H1 (cell line): ENCODE measurements at regions not wholly inside any gene's neighbourhood (a gene's known extent, or its start where the extent isn't known, plus 50 kb on each side); places are given as distances from the start of the nearest gene placed in this dataset.

ENCODE experiments used
- CTCF ChIA-PET: fragments of 300-600 bp; sonication (Branson Sonifier 250); formaldehyde crosslinking; loops from one replicate; lab custom pipeline; 2021; ENCODE audit not compliant: partially characterized antibody; lab: Charles Lee
- POLR2A ChIA-PET: fragments of 300-600 bp; sonication (Branson Sonifier 250); formaldehyde crosslinking; loops from one replicate; lab custom pipeline; 2021; ENCODE audit warnings: inconsistent platforms; ENCODE audit not compliant: partially characterized antibody; lab: Charles Lee
- DNase-seq, 2 experiments: peaks; one replicate each; pipeline versions ENCODE4 v3.0.0 to v3.0.0-alpha.2; 2010 to 2022; ENCODE audit warnings: low spot score in 2 of 2, low read depth in 1 of 2, mixed read lengths in 1 of 2
- FAIRE-seq: peaks from 2 replicates; lab custom pipeline; 2011; peaks lifted over from hg19 to GRCh38; lab: Jason Lieb, UNC
- H2AFZ ChIP-seq: 2 replicates; pipeline ENCODE4 v1.8.1; 2012; ENCODE audit warnings: low read length, inconsistent platforms
- H2AK5ac ChIP-seq: 2 replicates; pipeline ENCODE4 v1.6.1; 2013; ENCODE audit warnings: low read depth, low read length
- H2BK120ac ChIP-seq: replicated peaks from 2 replicates; pipeline ENCODE3; 2013; ENCODE audit warnings: low read depth, low read length, inconsistent platforms
- H2BK12ac ChIP-seq: 2 replicates; pipeline ENCODE4 v1.6.1; 2013; ENCODE audit warnings: low read depth, low read length
- H2BK15ac ChIP-seq: 2 replicates; pipeline ENCODE4 v1.6.1; 2013; ENCODE audit warnings: low read length
- H2BK20ac ChIP-seq: 2 replicates; pipeline ENCODE4 v1.6.1; 2013; ENCODE audit warnings: low read length
- H2BK5ac ChIP-seq: 2 replicates; pipeline ENCODE4 v1.6.1; 2013; ENCODE audit warnings: low read depth, low read length
- H3K14ac ChIP-seq: 2 replicates; pipeline ENCODE4 v1.6.1; 2013; ENCODE audit warnings: inconsistent platforms; ENCODE audit not compliant: insufficient read length
- H3K18ac ChIP-seq: 2 replicates; pipeline ENCODE4 v1.6.1; 2013; ENCODE audit warnings: low read length; ENCODE audit errors: extremely low read depth
- H3K23ac ChIP-seq: 2 replicates; pipeline ENCODE4 v1.6.1; 2013; ENCODE audit warnings: inconsistent platforms; ENCODE audit not compliant: insufficient read length
- H3K23me2 ChIP-seq: 2 replicates; pipeline ENCODE4 v1.6.1; 2013; ENCODE audit warnings: low read depth, low read length
- H3K27ac ChIP-seq: 2 replicates; pipeline ENCODE4 v1.6.1; 2011; ENCODE audit warnings: low read depth, low read length, inconsistent platforms
- H3K27me3 ChIP-seq, 4 experiments: replicated peaks in 1 of 4; 1 replicate in 1 of 4; 2 replicates in 3 of 4; pipeline versions ENCODE4 v1.6.1 to v1.8.1; 2011 to 2013; ENCODE audit warnings: low read length in 3 of 4, mild to moderate bottlenecking in 3 of 4, inconsistent platforms in 2 of 4, mixed read lengths in 2 of 4, moderate library complexity in 1 of 4; ENCODE audit not compliant: control insufficient read depth in 3 of 4, insufficient read depth in 3 of 4; ENCODE audit errors: extremely low read depth in 1 of 4
- H3K36me3 ChIP-seq, 4 experiments: 2 replicates each; pipeline versions ENCODE4 v1.6.1 to v1.8.1; 2011 to 2013; ENCODE audit warnings: mild to moderate bottlenecking in 4 of 4, low read length in 3 of 4, moderate library complexity in 2 of 4, control low read depth in 1 of 4, inconsistent platforms in 1 of 4; ENCODE audit not compliant: insufficient read depth in 4 of 4, control insufficient read depth in 2 of 4
- H3K4ac ChIP-seq: replicated peaks from 2 replicates; pipeline ENCODE3; 2013; ENCODE audit warnings: low read length, low read depth, mixed read lengths, inconsistent platforms; ENCODE audit not compliant: insufficient read length
- H3K4me1 ChIP-seq, 4 experiments: replicated peaks in 1 of 4; 1 replicate in 1 of 4; 2 replicates in 3 of 4; pipeline versions ENCODE4 v1.6.1 to v1.8.1; 2011 to 2013; ENCODE audit warnings: low read length in 3 of 4, inconsistent platforms in 2 of 4, mixed read lengths in 1 of 4; ENCODE audit not compliant: insufficient read depth in 4 of 4, control insufficient read depth in 3 of 4
- H3K4me2 ChIP-seq, 2 experiments: 2 replicates each; pipeline versions ENCODE4 v1.6.1 to v1.8.1; 2011 to 2013; ENCODE audit warnings: low read depth in 2 of 2, low read length in 2 of 2, control low read depth in 1 of 2, inconsistent platforms in 1 of 2, mild to moderate bottlenecking in 1 of 2; ENCODE audit not compliant: insufficient read depth in 1 of 2
- H3K4me3 ChIP-seq, 4 experiments: fragments of 200-600, 300-600 bp in 1 of 4; sonication (generic), shearing (Covaris generic), sonication (Bioruptor Twin) in 1 of 4; 2 replicates each; pipeline versions ENCODE4 v1.5.1 to v1.8.1; 2011 to 2016; ENCODE audit warnings: low read length in 4 of 4, low read depth in 3 of 4, control low read depth in 2 of 4, inconsistent platforms in 2 of 4, mild to moderate bottlenecking in 2 of 4, mixed read lengths in 1 of 4, moderate library complexity in 1 of 4; ENCODE audit not compliant: insufficient read depth in 2 of 4; ENCODE audit errors: extremely low read depth in 1 of 4
- H3K56ac ChIP-seq: replicated peaks from 2 replicates; pipeline ENCODE3; 2013; ENCODE audit warnings: low read depth, mild to moderate bottlenecking, mixed read lengths, low read length, inconsistent platforms; ENCODE audit not compliant: insufficient read length
- H3K79me1 ChIP-seq: 2 replicates; pipeline ENCODE4 v1.6.1; 2013; ENCODE audit warnings: low read depth, low read length, control low read depth
- H3K79me2 ChIP-seq, 2 experiments: 2 replicates each; pipeline versions ENCODE4 v1.6.1 to v1.8.1; 2012 to 2013; ENCODE audit warnings: low read length in 2 of 2, mild to moderate bottlenecking in 2 of 2, inconsistent platforms in 1 of 2; ENCODE audit not compliant: insufficient read depth in 2 of 2, control insufficient read depth in 1 of 2
- H3K9ac ChIP-seq, 4 experiments: replicated peaks in 1 of 4; 1 replicate in 1 of 4; 2 replicates in 3 of 4; pipeline versions ENCODE4 v1.6.1 to v1.8.1; 2011 to 2013; ENCODE audit warnings: low read depth in 3 of 4, low read length in 3 of 4, control low read depth in 2 of 4, mild to moderate bottlenecking in 2 of 4, moderate library complexity in 2 of 4, inconsistent platforms in 1 of 4; ENCODE audit errors: extremely low read depth in 1 of 4
- H3K9me3 ChIP-seq, 2 experiments: 2 replicates each; pipeline versions ENCODE4 v1.6.1 to v1.8.1; 2012 to 2013; ENCODE audit warnings: mild to moderate bottlenecking in 2 of 2, moderate library complexity in 2 of 2, control low read depth in 1 of 2, inconsistent platforms in 1 of 2, low read depth in 1 of 2, low read length in 1 of 2, mixed read lengths in 1 of 2; ENCODE audit not compliant: insufficient read depth in 2 of 2
- H4K20me1 ChIP-seq, 2 experiments: replicated peaks in 1 of 2; 2 replicates each; pipeline versions ENCODE3 to v1.8.1; 2011 to 2013; ENCODE audit warnings: inconsistent platforms in 2 of 2, low read length in 2 of 2, mild to moderate bottlenecking in 1 of 2; ENCODE audit not compliant: insufficient read depth in 2 of 2, control insufficient read depth in 1 of 2
- H4K5ac ChIP-seq: 2 replicates; pipeline ENCODE4 v1.6.1; 2013; ENCODE audit warnings: low read length, low read depth, mixed read lengths, inconsistent platforms; ENCODE audit not compliant: insufficient read length
- H4K8ac ChIP-seq: 2 replicates; pipeline ENCODE4 v1.8.0; 2013; ENCODE audit warnings: mild to moderate bottlenecking, moderate library complexity, low read length, inconsistent platforms; ENCODE audit not compliant: insufficient read depth; ENCODE audit errors: extremely low read depth
- H4K91ac ChIP-seq: replicated peaks from 2 replicates; pipeline ENCODE3; 2013; ENCODE audit warnings: low read length, mixed read lengths, inconsistent platforms; ENCODE audit not compliant: insufficient read length
- WGBS, 2 experiments: shearing (Covaris generic) in 1 of 2; methylation state at CpG; one replicate each; pipeline versions ENCODE4 v1.1.6 to v1.1.7; 2013 to 2015; ENCODE audit warnings: low lambda C conversion rate in 2 of 2, mixed read lengths in 2 of 2, inconsistent platforms in 1 of 2, low coverage in 1 of 2, missing lambda C conversion rate in 1 of 2; ENCODE audit not compliant: insufficient replicate concordance in 2 of 2, insufficient coverage in 1 of 2, insufficient read length in 1 of 2; ENCODE audit errors: extremely low coverage in 1 of 2, missing lambda C conversion rate in 1 of 2; 5-methylcytosine and 5-hydroxymethylcytosine counted together
- TF ChIP-seq, protein P1 (sequence below): fragments of 300-600 bp; sonication (generic); IDR thresholded peaks from 2 replicates; pipeline ENCODE4 v1.7.1; 2012; ENCODE audit warnings: low read length, moderate library complexity, mild to moderate bottlenecking, inconsistent platforms; ENCODE audit not compliant: insufficient replicate concordance

GRCh38 chr7:26046150-26046549 lies 105.8 kb upstream of the NFE2L3 start:
- no peaks in the 10 kb centered on the region for H3K79me1 ChIP-seq
- H3K23ac ChIP-seq, result no peak overlapping the region
- POLR2A ChIA-PET, result no interaction called here
- H2BK15ac ChIP-seq, result no peak overlapping the region
- H3K9ac ChIP-seq, result no peak overlapping the region
- no peak overlapping the region for H3K27ac ChIP-seq
- no peaks in the 10 kb centered on the region for H3K4me1 ChIP-seq
- H4K5ac ChIP-seq, result no peak overlapping the region
- H3K23me2 ChIP-seq, result no peaks in the 10 kb centered on the region; the same call in 1 of the 2 replicates
- H3K18ac ChIP-seq, result no peak overlapping the region
- CTCF ChIA-PET, result interaction anchor here (1.3 to 1.4 kb wide), 2 partner anchors 10 to 17 kb away, joined by 3 to 4 read pairs; no protein-coding TSS in a partner anchor
- no peak overlapping the region for H2AK5ac ChIP-seq
- H3K4me3 ChIP-seq, result no peak overlapping the region
- no peak overlapping the region for H2BK12ac ChIP-seq
- no peak for FAIRE-seq
- H3K56ac ChIP-seq, result no peak overlapping the region
- H4K20me1 ChIP-seq, result no peaks in the 10 kb centered on the region
- H2AFZ ChIP-seq, result no peak overlapping the region
- H3K14ac ChIP-seq, result no peak overlapping the region
- H4K8ac ChIP-seq, result no peak overlapping the region
- no peak overlapping the region for H4K91ac ChIP-seq
- no peaks in the 10 kb centered on the region for H3K27me3 ChIP-seq
- no peak overlapping the region for H2BK5ac ChIP-seq
- no peak overlapping the region for H2BK120ac ChIP-seq
- H3K36me3 ChIP-seq, result no peaks in the 10 kb centered on the region
- H3K4me2 ChIP-seq, result no peak overlapping the region
- H3K79me2 ChIP-seq, result no peaks in the 10 kb centered on the region
- H3K4ac ChIP-seq, result no peak overlapping the region
- DNase-seq, result no peak
- no peak overlapping the region for H2BK20ac ChIP-seq
- H3K9me3 ChIP-seq, result no peaks in the 10 kb centered on the region
- 76% methylated on average over 3 of the region's 3 CpGs; no CpG with 5 or more reads in 1 of the 2 experiments for WGBS, 2 experiments
- TF ChIP-seq, protein P1, sequence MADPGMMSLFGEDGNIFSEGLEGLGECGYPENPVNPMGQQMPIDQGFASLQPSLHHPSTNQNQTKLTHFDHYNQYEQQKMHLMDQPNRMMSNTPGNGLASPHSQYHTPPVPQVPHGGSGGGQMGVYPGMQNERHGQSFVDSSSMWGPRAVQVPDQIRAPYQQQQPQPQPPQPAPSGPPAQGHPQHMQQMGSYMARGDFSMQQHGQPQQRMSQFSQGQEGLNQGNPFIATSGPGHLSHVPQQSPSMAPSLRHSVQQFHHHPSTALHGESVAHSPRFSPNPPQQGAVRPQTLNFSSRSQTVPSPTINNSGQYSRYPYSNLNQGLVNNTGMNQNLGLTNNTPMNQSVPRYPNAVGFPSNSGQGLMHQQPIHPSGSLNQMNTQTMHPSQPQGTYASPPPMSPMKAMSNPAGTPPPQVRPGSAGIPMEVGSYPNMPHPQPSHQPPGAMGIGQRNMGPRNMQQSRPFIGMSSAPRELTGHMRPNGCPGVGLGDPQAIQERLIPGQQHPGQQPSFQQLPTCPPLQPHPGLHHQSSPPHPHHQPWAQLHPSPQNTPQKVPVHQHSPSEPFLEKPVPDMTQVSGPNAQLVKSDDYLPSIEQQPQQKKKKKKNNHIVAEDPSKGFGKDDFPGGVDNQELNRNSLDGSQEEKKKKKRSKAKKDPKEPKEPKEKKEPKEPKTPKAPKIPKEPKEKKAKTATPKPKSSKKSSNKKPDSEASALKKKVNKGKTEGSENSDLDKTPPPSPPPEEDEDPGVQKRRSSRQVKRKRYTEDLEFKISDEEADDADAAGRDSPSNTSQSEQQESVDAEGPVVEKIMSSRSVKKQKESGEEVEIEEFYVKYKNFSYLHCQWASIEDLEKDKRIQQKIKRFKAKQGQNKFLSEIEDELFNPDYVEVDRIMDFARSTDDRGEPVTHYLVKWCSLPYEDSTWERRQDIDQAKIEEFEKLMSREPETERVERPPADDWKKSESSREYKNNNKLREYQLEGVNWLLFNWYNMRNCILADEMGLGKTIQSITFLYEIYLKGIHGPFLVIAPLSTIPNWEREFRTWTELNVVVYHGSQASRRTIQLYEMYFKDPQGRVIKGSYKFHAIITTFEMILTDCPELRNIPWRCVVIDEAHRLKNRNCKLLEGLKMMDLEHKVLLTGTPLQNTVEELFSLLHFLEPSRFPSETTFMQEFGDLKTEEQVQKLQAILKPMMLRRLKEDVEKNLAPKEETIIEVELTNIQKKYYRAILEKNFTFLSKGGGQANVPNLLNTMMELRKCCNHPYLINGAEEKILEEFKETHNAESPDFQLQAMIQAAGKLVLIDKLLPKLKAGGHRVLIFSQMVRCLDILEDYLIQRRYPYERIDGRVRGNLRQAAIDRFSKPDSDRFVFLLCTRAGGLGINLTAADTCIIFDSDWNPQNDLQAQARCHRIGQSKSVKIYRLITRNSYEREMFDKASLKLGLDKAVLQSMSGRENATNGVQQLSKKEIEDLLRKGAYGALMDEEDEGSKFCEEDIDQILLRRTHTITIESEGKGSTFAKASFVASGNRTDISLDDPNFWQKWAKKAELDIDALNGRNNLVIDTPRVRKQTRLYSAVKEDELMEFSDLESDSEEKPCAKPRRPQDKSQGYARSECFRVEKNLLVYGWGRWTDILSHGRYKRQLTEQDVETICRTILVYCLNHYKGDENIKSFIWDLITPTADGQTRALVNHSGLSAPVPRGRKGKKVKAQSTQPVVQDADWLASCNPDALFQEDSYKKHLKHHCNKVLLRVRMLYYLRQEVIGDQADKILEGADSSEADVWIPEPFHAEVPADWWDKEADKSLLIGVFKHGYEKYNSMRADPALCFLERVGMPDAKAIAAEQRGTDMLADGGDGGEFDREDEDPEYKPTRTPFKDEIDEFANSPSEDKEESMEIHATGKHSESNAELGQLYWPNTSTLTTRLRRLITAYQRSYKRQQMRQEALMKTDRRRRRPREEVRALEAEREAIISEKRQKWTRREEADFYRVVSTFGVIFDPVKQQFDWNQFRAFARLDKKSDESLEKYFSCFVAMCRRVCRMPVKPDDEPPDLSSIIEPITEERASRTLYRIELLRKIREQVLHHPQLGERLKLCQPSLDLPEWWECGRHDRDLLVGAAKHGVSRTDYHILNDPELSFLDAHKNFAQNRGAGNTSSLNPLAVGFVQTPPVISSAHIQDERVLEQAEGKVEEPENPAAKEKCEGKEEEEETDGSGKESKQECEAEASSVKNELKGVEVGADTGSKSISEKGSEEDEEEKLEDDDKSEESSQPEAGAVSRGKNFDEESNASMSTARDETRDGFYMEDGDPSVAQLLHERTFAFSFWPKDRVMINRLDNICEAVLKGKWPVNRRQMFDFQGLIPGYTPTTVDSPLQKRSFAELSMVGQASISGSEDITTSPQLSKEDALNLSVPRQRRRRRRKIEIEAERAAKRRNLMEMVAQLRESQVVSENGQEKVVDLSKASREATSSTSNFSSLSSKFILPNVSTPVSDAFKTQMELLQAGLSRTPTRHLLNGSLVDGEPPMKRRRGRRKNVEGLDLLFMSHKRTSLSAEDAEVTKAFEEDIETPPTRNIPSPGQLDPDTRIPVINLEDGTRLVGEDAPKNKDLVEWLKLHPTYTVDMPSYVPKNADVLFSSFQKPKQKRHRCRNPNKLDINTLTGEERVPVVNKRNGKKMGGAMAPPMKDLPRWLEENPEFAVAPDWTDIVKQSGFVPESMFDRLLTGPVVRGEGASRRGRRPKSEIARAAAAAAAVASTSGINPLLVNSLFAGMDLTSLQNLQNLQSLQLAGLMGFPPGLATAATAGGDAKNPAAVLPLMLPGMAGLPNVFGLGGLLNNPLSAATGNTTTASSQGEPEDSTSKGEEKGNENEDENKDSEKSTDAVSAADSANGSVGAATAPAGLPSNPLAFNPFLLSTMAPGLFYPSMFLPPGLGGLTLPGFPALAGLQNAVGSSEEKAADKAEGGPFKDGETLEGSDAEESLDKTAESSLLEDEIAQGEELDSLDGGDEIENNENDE, result no peak
